ENCODE measurements at regions not wholly inside any gene's neighbourhood (a gene's known extent, or its start where the extent isn't known, plus 50 kb on each side); places are given as distances from the start of the nearest gene placed in this dataset.

- DNase-seq = peak; percentile 67
These were observed 127.4 kb downstream of the BARX1 start for GRCh38 chr9:93827545-93828330.

GRCh38 chr9:93826905-93827544 is 128.1 kb downstream of the BARX1 start:
- DNase-seq = no peak

- DNase-seq = no peak
These were observed 128.9 kb downstream of the BARX1 start for GRCh38 chr9:93826209-93826608.

GRCh38 chr9:93825348-93826115 is 129.6 kb downstream of the BARX1 start:
- DNase-seq = no peak

- DNase-seq = no peak
These were observed 130.5 kb downstream of the BARX1 start for GRCh38 chr9:93824386-93825294.

GRCh38 chr9:93823245-93824072 is 131.7 kb downstream of the BARX1 start:
- no peak for DNase-seq

GRCh38 chr9:93822229-93822628 is 132.9 kb downstream of the BARX1 start:
- no peak for DNase-seq

GRCh38 chr9:93821307-93821703 is 133.8 kb downstream of the BARX1 start:
- no peak for DNase-seq

GRCh38 chr9:93820667-93821306 is 134.4 kb downstream of the BARX1 start:
- no peak for DNase-seq

GRCh38 chr9:93819905-93820304 is 135.2 kb downstream of the BARX1 start:
- DNase-seq = no peak

GRCh38 chr9:93818827-93819472 is 136.2 kb downstream of the BARX1 start:
- DNase-seq = no peak

- no peak for DNase-seq
These were observed 136.9 kb downstream of the BARX1 start for GRCh38 chr9:93818237-93818636.

GRCh38 chr9:93815677-93816076 is 139.5 kb downstream of the BARX1 start:
- no peak for DNase-seq

GRCh38 chr9:93815135-93815534 is 140.0 kb downstream of the BARX1 start:
- DNase-seq = no peak

GRCh38 chr9:93814077-93814956 is 140.8 kb downstream of the BARX1 start:
- no peak for DNase-seq

- DNase-seq = no peak
These were observed 141.7 kb downstream of the BARX1 start for GRCh38 chr9:93813221-93814076.

GRCh38 chr9:93812410-93812668 is 142.8 kb downstream of the BARX1 start:
- DNase-seq = no peak
